Mesothelial cell of epicardium (in vitro differentiated cells): ENCODE measurements at regions not wholly inside any gene's neighbourhood (a gene's known extent, or its start where the extent isn't known, plus 50 kb on each side); places are given as distances from the start of the nearest gene placed in this dataset.

ENCODE experiments used
- DNase-seq, 2 experiments: peaks; one replicate each; pipeline ENCODE4 v3.0.0; 2021; ENCODE audit warnings: low spot score in 2 of 2; ENCODE audit not compliant: unreplicated experiment in 2 of 2
- H3K27ac Mint-ChIP-seq: 2 replicates; pipeline ENCODE4 v1.8.0; 2021; ENCODE audit warnings: mixed read lengths
- H3K27me3 Mint-ChIP-seq: 2 replicates; pipeline ENCODE4 v1.8.0; 2021; ENCODE audit warnings: low read depth, mixed read lengths
- H3K36me3 Mint-ChIP-seq: 2 replicates; pipeline ENCODE4 v1.8.0; 2021; ENCODE audit warnings: mixed read lengths
- H3K4me1 Mint-ChIP-seq: 2 replicates; pipeline ENCODE4 v1.8.0; 2021; ENCODE audit warnings: mixed read lengths
- H3K4me3 Mint-ChIP-seq: 2 replicates; pipeline ENCODE4 v1.8.0; 2021; ENCODE audit warnings: mild to moderate bottlenecking, moderate library complexity, mixed read lengths
- H3K9me3 Mint-ChIP-seq: 2 replicates; pipeline ENCODE4 v1.8.0; 2021; ENCODE audit warnings: mixed read lengths
- CTCF ChIP-seq: fragments of 200-600 bp; sonication (generic); IDR thresholded peaks from one replicate; pipeline ENCODE4 v1.5.0; 2021; ENCODE audit warnings: antibody characterized with exemption; ENCODE audit not compliant: unreplicated experiment

- H3K27ac Mint-ChIP-seq: no peak overlapping the region
- peaks cover 6% of the 10 kb centered on the region for H3K4me1 Mint-ChIP-seq
- H3K36me3 Mint-ChIP-seq: no peaks in the 10 kb centered on the region
These were observed 55.5 kb downstream of the MID1IP1 start for GRCh38 chrX:38856670-38857265.

GRCh38 chrX:38857736-38858523, 56.7 kb downstream of the MID1IP1 start:
- Mint-ChIP-seq H3K27ac (peak overlapping the region; percentile 13), H3K27me3 (no peaks in the 10 kb centered on the region), H3K9me3 (peaks cover 7% of the 10 kb centered on the region), H3K4me3 (no peak overlapping the region), H3K36me3 (no peaks in the 10 kb centered on the region), H3K4me1 (peaks cover 6% of the 10 kb centered on the region)
- no peak for DNase-seq
- no peak for TF ChIP-seq CTCF

More at GRCh38 chrX:38856670-38857265, 55.5 kb downstream of the MID1IP1 start:
- Mint-ChIP-seq H3K9me3 (peaks cover 13% of the 10 kb centered on the region), H3K4me3 (no peak overlapping the region), H3K27me3 (no peaks in the 10 kb centered on the region)
- TF ChIP-seq CTCF: no peak
- no peak for DNase-seq

- no peaks in the 10 kb centered on the region for H3K27me3 Mint-ChIP-seq
These were observed 58.3 kb downstream of the MID1IP1 start for GRCh38 chrX:38859602-38860001.

GRCh38 chrX:38860106-38861013, 59.1 kb downstream of the MID1IP1 start:
- H3K27me3 Mint-ChIP-seq: no peaks in the 10 kb centered on the region
- TF ChIP-seq CTCF: no peak
- H3K4me1 Mint-ChIP-seq: peaks cover 6% of the 10 kb centered on the region
- H3K27ac Mint-ChIP-seq: no peak overlapping the region
- H3K4me3 Mint-ChIP-seq: no peak overlapping the region
- DNase-seq: no peak
- H3K9me3 Mint-ChIP-seq: peaks cover 7% of the 10 kb centered on the region
- H3K36me3 Mint-ChIP-seq: no peaks in the 10 kb centered on the region

More at GRCh38 chrX:38859602-38860001, 58.3 kb downstream of the MID1IP1 start:
- Mint-ChIP-seq H3K4me1 (peaks cover 6% of the 10 kb centered on the region), H3K4me3 (no peak overlapping the region), H3K9me3 (peaks cover 7% of the 10 kb centered on the region), H3K36me3 (no peaks in the 10 kb centered on the region), H3K27ac (no peak overlapping the region)
- no peak for DNase-seq
- no peak for TF ChIP-seq CTCF

- no peak overlapping the region for H3K27ac Mint-ChIP-seq
- DNase-seq: no peak
- H3K27me3 Mint-ChIP-seq: no peaks in the 10 kb centered on the region
- peaks cover 7% of the 10 kb centered on the region for H3K9me3 Mint-ChIP-seq
- H3K36me3 Mint-ChIP-seq: no peaks in the 10 kb centered on the region
- H3K4me1 Mint-ChIP-seq: peaks cover 6% of the 10 kb centered on the region
- no peak for TF ChIP-seq CTCF
- H3K4me3 Mint-ChIP-seq: no peak overlapping the region
These were observed 60.2 kb downstream of the MID1IP1 start for GRCh38 chrX:38861489-38861888.
